22Rv1 (cell line): ENCODE measurements at regions not wholly inside any gene's neighbourhood (a gene's known extent, or its start where the extent isn't known, plus 50 kb on each side); places are given as distances from the start of the nearest gene placed in this dataset.

Experiments
- ZFX ChIP-seq: fragments of 450-650 bp; IDR thresholded peaks from 2 replicates; pipeline ENCODE4 v1.6.1; 2017; ENCODE audit warnings: antibody characterized with exemption, borderline replicate concordance
- TF ChIP-seq, protein P1 (sequence below): fragments of 450-650 bp; IDR thresholded peaks from 2 replicates; pipeline ENCODE4 v1.5.1; 2017; ENCODE audit warnings: mild to moderate bottlenecking

- TF ChIP-seq, protein P1, sequence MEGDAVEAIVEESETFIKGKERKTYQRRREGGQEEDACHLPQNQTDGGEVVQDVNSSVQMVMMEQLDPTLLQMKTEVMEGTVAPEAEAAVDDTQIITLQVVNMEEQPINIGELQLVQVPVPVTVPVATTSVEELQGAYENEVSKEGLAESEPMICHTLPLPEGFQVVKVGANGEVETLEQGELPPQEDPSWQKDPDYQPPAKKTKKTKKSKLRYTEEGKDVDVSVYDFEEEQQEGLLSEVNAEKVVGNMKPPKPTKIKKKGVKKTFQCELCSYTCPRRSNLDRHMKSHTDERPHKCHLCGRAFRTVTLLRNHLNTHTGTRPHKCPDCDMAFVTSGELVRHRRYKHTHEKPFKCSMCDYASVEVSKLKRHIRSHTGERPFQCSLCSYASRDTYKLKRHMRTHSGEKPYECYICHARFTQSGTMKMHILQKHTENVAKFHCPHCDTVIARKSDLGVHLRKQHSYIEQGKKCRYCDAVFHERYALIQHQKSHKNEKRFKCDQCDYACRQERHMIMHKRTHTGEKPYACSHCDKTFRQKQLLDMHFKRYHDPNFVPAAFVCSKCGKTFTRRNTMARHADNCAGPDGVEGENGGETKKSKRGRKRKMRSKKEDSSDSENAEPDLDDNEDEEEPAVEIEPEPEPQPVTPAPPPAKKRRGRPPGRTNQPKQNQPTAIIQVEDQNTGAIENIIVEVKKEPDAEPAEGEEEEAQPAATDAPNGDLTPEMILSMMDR, result no peak
- no peak for TF ChIP-seq ZFX
Observed at GRCh38 chr3:81953111-81953510, 191.7 kb upstream of the GBE1 start.
